ENCODE measurements at regions not wholly inside any gene's neighbourhood (a gene's known extent, or its start where the extent isn't known, plus 50 kb on each side); places are given as distances from the start of the nearest gene placed in this dataset.
"Not testable (repeated sequence)": the region's sequence is repeated elsewhere in the genome, so short reads cannot be mapped to it uniquely, and the experiment has no call there.

DNA sequence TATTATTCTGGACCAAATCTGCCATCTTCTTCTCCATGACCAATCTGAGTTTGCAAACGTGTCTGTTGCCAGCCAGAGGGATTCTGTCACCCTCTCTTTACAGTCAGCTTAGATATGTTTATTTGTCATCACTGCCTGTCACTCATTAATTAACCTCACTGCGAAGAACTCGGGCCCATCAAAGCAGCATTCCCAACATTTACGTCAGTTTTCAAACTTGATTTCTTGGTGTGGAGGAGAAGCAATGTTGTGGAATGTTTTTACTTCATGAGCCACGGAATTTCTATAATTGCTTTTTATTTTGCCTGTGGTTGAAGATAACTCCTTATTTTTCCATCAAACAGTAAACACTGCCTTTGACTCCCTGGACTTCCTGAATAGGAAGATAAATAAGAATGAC lies 91.8 kb upstream of the CNKSR3 start:
- no peak for DNase-seq

DNA sequence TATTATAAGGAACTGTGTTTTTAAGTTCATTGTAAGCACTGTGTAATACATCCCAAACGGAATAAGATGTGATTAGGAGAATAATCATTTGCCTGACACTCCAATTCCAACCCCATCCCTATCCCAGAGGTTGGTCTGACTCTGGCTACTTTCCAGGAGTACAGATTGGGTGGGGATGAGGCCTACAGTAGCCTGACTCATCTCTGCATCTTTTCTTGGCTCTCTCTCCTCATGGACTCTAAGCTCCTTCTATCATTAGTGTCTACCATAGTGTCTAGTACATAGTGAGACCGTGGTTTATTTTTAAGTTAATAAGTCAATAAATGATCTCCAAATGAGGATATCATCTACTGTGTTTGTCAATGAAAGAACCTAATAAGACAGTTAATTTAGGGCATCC lies 92.2 kb upstream of the CNKSR3 start:
- DNase-seq, result no peak

DNA sequence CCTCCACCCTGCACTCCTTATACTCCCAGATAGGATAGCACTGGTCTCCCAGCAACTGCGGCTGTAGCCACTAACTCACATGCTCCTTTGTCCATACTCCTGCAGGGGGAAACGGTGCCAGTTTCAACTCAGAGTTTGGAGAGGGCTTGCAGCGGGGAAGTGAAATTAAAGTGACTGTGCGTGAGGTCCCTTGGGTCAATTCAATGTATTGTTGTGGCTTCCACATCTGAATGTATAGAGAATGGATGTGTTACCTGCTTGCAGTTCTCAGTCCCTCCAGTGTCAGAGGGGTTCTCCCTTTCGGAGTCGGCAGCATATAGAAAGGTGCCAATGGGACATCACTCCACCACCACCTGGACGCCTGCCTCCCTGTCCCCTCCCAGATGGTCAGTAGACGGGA lies 93.6 kb upstream of the CNKSR3 start:
- no peak for DNase-seq

DNA sequence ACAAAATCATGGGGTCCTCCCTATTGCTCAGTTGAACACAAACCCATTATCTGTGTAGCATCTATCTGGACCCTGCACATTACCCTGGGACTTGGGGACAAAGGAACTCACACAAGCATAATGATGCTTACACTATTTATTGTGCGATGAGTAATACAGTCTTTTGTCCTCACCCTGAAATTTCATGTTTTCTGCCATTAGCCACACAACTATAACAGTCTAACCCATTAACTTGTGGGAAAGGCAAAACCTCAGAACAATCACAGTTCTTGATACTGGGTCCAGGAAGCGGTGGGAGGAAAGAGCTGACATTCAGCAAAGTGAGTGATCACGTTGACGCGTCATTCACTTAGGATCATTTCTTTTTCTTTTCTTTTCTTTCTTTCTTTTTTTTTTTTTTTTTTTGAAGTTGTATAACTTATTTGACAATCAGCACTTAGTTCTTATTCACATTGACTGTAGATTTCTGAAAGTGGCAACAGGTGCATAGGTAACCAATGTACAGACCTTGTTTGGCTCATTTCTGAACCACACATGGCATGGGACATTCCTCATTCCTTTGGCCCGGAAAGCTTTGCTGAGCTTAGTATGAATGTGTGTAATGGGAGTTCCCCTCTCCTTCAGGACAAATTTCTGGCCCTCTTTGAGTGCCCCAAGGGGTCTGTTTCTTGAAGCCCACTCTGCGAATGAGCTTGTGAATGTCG lies 94.8 kb upstream of the CNKSR3 start:
- DNase-seq, result no peak

GRCh38 chr6:154605882-154606370 lies 95.4 kb upstream of the CNKSR3 start:
- DNase-seq, result no peak

GRCh38 chr6:154606457-154606856 lies 96.0 kb upstream of the CNKSR3 start:
- no peak for DNase-seq

DNA sequence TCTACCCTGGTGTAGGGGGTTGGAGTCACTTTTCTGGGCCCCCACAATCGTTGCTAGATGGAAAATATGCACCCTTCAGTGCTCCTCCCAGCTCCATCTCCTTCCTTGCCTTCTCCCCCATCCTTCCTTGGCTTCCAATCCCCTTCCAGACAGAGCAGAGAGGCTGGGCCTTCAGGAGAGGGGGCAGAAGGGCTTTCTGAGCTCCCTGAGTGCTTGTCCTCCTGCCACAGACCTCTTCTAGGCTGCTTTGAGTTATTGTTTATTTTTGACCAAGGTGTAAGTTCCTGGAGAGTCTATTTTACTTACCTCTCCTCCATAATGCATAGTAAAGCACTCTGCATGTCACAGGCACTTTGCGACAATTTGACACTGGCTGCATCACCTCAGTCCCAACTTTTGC lies 96.4 kb upstream of the CNKSR3 start:
- no peak for DNase-seq

DNA sequence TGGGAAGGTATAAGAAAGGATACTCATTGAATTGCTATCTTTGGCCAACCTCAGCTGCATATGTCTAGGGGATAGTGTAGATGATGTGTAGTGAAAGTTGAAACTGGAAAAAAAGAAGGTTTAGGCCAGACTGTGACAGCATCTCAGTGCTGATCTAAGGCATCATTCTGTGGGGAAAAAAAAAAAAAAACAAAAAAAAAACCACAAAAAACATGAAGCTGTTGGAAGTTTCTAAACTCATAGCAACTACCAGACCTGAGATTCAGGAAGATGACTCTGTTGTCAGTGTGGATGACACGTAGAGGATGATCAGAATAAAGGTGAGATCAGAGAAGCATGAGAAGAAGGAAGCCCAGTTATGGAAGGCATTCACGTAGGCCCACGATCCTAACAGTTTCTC lies 100.8 kb upstream of the CNKSR3 start:
- no peak for DNase-seq

DNA sequence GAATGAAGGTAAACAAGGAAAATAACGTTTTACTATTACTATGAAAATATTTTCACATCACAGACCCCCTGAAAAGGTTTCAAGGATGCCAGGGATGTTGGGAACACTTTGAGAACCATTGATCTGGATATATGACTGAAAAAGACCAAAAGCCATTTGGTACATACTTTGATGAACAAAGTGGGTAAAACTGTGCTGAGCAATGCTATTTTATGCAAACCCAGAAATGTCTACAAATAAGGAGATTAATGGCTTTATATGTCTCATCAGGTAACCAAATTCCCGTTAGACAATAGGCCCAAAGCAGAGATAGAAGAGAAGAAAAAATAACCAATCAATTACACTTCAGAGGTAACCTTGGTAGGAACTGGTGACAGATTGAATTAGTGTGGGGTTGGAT lies 101.4 kb upstream of the CNKSR3 start:
- DNase-seq, result no peak

GRCh38 chr6:154613137-154613676 lies 102.7 kb upstream of the CNKSR3 start:
- DNase-seq, result no peak

GRCh38 chr6:154614101-154614500 lies 103.6 kb upstream of the CNKSR3 start:
- DNase-seq, result no peak

DNA sequence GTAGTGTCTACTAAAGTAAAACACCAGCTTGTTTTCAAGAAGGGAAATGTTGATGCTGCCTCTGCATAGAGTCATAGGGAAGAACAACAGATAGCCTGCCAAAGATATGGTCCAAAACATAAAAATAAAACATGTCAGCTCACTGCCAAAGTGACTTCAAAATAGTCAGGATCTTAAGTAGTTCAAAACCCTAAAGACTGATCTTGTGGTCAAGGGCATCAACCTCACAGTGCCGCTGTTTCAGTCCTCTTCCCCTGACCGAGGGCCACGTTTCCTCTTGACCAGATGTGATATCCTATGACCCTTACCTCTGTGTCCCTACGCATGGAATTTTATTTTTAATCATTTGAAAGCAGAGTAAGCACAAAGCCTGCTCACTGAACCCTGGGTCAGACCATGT lies 104.2 kb upstream of the CNKSR3 start:
- no peak for DNase-seq

DNA sequence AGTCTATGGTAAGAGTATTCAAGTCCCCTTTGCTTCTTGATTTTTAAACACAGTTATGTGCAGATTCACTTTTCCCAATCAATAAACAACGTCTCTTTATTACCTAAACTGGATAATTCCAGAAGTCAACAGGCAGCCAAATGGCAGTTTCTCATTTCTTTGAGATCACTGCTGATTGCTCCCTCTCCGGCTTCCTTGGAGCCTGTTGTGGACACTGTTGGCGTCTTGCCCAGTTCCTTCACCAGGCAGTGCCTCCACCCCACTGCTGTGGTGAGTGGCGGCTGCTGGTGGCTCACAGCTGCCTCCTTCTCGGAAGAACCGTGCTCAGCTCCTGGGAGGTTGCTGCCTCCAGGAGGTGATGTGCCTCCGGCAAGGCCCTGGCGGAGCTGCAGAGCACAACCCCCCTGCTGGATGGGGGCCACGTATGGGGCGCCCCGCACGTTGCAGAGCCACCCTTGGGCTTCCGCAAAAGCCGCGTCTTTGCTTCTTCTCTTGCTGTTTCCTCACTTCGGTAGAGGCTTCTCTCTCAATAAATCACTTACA lies 105.1 kb upstream of the CNKSR3 start:
- peak; percentile 78 for DNase-seq

- DNase-seq, result no peak
These were observed 106.7 kb upstream of the CNKSR3 start for GRCh38 chr6:154617175-154617574.

DNA sequence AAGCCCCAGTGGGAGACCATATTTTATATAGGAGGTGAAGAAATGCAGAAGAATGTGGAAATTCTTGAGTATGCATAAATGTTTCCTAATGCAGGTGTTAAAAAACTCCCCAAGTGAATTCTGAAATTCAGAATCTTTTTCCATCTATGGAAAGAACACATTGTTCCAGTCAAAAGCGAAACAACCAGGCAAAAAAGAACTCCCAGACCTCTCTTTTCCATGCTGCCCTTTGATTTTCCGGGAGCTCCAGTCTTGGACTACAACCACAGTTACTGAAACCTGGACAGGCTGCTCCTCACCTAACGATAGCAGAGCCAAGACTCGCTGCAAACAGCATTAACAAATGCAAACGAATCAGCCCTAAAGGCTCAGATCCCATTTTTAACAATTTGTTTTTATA lies 108.7 kb upstream of the CNKSR3 start:
- peak; percentile 75 for DNase-seq

DNA sequence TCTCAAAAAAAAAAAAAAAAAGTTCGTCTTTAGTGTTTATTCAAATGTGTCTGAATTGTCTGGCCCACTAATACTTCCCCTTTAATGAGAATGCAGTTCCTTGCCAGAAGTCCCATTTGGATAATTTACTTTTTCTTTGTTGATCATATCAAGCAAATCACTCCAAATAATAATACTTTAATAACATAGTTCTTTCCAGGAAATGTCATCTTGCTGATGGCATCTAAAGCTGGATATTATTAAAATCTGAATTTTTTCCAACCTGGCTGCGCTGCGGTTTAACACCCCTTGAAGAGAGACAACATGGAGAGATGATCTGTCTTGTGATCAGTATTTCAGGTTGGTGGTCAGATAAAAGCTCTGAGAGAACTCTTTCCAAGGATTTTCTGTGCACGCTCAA lies 111.2 kb upstream of the CNKSR3 start:
- no peak for DNase-seq

GRCh38 chr6:154622618-154623336 lies 110.4 kb upstream of the SCAF8 start:
- DNase-seq, result no peak

- no peak for DNase-seq
These were observed 109.8 kb upstream of the SCAF8 start for GRCh38 chr6:154623391-154623790.

DNA sequence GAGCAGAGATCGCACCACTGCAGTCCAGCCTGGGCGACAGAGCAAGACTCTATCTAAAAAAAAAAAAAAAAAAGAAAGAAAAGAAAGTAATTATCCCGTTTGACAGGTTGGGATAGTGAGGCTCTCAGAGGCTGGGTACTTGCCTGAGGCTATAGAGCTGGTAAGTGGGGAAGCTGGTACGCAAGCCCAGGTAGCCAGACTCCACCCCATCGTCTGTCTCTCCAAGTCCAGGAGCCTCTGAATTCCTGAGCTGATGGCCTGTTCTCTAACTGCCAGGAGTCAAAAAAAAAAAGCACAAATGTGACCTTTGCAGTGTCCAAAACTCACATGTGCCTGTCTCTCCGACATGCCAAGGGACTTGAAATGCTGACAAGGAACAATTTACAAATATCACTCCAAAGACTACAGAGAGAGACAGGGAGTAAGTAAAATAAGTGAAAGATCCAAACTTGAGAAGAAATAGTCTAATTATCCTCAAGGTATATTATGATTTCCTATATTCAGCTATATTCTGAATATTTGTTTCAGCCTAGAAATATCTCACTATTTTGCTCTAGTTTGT lies 109.1 kb upstream of the SCAF8 start:
- no peak for DNase-seq

- not testable (repeated sequence) for DNase-seq
These were observed 108.5 kb upstream of the SCAF8 start for GRCh38 chr6:154624727-154625126.

- no peak for DNase-seq
These were observed 107.5 kb upstream of the SCAF8 start for GRCh38 chr6:154625721-154626120.

GRCh38 chr6:154629127-154629526 lies 104.1 kb upstream of the SCAF8 start:
- no peak for DNase-seq

- DNase-seq, result peak; percentile 48
These were observed 101.1 kb upstream of the SCAF8 start for GRCh38 chr6:154632119-154632518.

GRCh38 chr6:154637392-154637791 lies 95.8 kb upstream of the SCAF8 start:
- no peak for DNase-seq

All from right hindlimb (tissue), 1 donor.